ENCODE measurements at regions not wholly inside any gene's neighbourhood (a gene's known extent, or its start where the extent isn't known, plus 50 kb on each side); places are given as distances from the start of the nearest gene placed in this dataset.

DNA sequence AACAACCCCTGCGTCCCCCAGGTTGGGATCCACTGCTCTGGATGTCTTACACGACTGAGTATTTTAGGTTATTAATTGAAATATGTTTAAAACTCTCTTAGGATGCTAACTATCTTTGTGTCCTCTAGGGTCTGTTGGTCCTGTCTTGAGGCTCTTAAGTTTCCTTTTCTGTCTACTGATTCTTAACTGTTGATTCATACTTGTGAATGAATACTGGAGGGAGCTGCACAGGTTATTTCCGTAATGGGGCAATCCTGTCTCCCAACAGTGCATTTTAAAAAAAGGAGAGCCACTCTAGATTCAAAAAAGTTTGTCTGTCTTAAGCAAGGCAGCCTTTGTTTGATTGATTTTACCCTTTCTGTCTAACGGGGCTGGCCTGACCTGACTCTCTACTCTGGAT, 237.6 kb upstream of the POM121L12 start:
- Histone ChIP-seq H3K27me3 (replicated peaks) (no peaks in the 10 kb centered on the region), H3K4me3 (ENCODE audit: low read depth, low read length) (no peak overlapping the region), H3K36me3 (replicated peaks) (no peaks in the 10 kb centered on the region), H3K27ac (no peak overlapping the region)
- TF ChIP-seq CTCF (IDR thresholded peaks at IDR 0.05; ENCODE audit: low read depth, low read length, missing control alignments): no peak
- no peak for DNase-seq
- in situ Hi-C loops (cut with HindIII; ENCODE audit: low pct_ligation_motif_present, low sequenced_read_pairs): no loop called here

DNA sequence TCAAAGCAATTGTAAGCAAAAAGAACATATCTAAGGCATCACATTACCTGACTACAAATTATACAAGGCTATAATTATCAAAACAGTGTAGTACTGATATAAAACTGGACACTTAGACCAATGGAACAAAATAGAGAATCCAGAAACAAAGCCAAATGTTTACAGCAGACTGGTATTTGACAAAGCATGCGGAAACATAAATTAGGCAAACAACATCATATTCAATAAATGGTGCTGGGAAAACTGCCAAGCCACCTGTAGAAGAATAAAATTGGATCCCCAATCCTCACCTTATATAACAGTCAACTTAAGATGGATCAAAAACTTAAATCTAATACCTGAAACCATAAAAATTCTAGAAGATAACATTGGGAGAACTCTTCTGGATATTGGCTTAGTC, 240.8 kb upstream of the POM121L12 start:
- Histone ChIP-seq H3K27ac (no peak overlapping the region), H3K36me3 (replicated peaks) (no peaks in the 10 kb centered on the region), H3K27me3 (replicated peaks) (no peaks in the 10 kb centered on the region), H3K4me3 (ENCODE audit: low read depth, low read length) (no peak overlapping the region)
- in situ Hi-C loops (cut with HindIII; ENCODE audit: low pct_ligation_motif_present, low sequenced_read_pairs): no loop called here
- no peak for DNase-seq
- no peak for TF ChIP-seq CTCF (IDR thresholded peaks at IDR 0.05; ENCODE audit: low read depth, low read length, missing control alignments)

DNA sequence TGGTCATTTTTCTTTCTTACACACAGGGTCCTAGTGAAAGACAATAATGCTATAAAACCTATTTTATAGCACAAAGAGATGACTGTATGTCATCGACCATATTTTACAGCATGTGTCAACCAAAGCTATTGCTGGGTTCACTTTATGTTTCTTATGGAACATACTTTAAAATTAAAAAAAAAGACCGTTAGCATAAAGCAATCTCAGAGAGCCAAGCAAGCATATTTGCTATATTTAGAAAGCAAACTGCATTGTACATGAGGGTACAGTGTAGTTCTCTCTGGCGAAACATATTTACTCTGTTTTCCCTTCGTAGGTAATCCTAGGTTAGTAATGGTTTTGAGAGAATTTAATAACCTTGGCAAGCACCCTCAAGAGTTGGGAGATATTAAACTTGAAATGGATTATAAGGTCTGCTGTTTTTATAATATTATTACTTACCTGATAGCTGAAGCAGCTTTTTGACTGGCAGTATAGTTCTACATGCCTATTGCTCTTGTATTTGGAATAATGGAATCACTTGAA, 244.2 kb upstream of the POM121L12 start:
- Histone ChIP-seq H3K27ac (no peak overlapping the region), H3K27me3 (replicated peaks) (no peaks in the 10 kb centered on the region), H3K36me3 (replicated peaks) (no peaks in the 10 kb centered on the region), H3K4me3 (ENCODE audit: low read depth, low read length) (no peak overlapping the region)
- in situ Hi-C loops (cut with HindIII; ENCODE audit: low pct_ligation_motif_present, low sequenced_read_pairs): no loop called here
- TF ChIP-seq CTCF (IDR thresholded peaks at IDR 0.05; ENCODE audit: low read depth, low read length, missing control alignments): no peak
- no peak for DNase-seq

DNA sequence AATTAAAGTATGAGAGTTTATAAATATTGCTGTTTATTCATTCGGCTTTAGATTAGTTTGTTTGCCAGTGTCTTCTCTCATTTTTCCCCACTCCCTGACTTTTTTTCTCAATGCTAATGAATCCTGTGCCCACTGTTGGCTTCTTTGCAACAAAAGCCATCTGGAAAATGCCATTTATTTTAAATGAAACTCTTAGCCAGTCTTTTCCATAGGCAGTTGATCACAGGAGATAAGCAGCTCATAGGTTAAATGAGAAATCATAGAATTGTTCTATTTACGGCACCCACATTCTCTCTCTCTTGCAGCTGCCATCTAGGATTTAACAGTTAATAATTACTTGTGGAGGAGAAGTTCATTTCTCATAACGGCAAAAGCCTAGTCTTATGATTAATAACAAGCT, 249.3 kb upstream of the POM121L12 start:
- Histone ChIP-seq H3K4me3 (ENCODE audit: low read depth, low read length) (no peak overlapping the region), H3K27ac (no peak overlapping the region), H3K36me3 (replicated peaks) (no peaks in the 10 kb centered on the region), H3K27me3 (replicated peaks) (no peaks in the 10 kb centered on the region)
- no peak for TF ChIP-seq CTCF (IDR thresholded peaks at IDR 0.05; ENCODE audit: low read depth, low read length, missing control alignments)
- no peak for DNase-seq
- in situ Hi-C loops (cut with HindIII; ENCODE audit: low pct_ligation_motif_present, low sequenced_read_pairs): no loop called here

DNA sequence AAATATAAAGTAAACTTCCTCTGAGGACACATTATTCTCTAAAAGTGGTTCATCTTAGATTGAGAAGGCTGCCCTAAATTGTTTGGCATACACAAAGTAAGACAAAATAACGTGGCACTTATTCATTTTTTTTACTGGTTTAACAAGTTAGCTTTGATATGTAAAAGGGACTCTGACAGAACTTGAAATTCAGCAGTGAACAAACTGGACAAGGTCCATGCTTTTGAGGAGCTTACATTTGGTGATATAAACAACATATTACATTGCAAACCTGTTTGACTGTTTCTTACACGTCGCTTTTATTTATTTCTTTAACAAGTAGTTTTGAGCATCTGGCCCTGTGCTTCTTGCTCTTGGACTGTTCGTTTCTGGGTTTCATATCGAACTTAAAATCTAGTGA, 253.1 kb upstream of the POM121L12 start:
- H3K27ac ChIP-seq: no peak overlapping the region
- H3K36me3 ChIP-seq (replicated peaks): no peaks in the 10 kb centered on the region
- in situ Hi-C loops (cut with HindIII; ENCODE audit: low pct_ligation_motif_present, low sequenced_read_pairs): no loop called here
- H3K27me3 ChIP-seq (replicated peaks): no peaks in the 10 kb centered on the region
- no peak overlapping the region for H3K4me3 ChIP-seq (ENCODE audit: low read depth, low read length)
- DNase-seq: no peak
- TF ChIP-seq CTCF (IDR thresholded peaks at IDR 0.05; ENCODE audit: low read depth, low read length, missing control alignments): no peak

GRCh38 chr7:52781250-52781649, 254.2 kb upstream of the POM121L12 start:
- in situ Hi-C loops (cut with HindIII; ENCODE audit: low pct_ligation_motif_present, low sequenced_read_pairs): no loop called here
- no peaks in the 10 kb centered on the region for H3K27me3 ChIP-seq (replicated peaks)
- no peaks in the 10 kb centered on the region for H3K36me3 ChIP-seq (replicated peaks)

More at GRCh38 chr7:52781250-52781649, 254.2 kb upstream of the POM121L12 start:
- H3K4me3 ChIP-seq (ENCODE audit: low read depth, low read length): no peak overlapping the region
- no peak overlapping the region for H3K27ac ChIP-seq
- DNase-seq: no peak
- no peak for TF ChIP-seq CTCF (IDR thresholded peaks at IDR 0.05; ENCODE audit: low read depth, low read length, missing control alignments)

Data from brain microvascular endothelial cell (primary cell).